HG03066 (cell line): ENCODE measurements at regions not wholly inside any gene's neighbourhood (a gene's known extent, or its start where the extent isn't known, plus 50 kb on each side); places are given as distances from the start of the nearest gene placed in this dataset.

Source experiments
- ATAC-seq: cut with Tn5 transposase; IDR thresholded peaks from one replicate; pipeline ENCODE4 v1.9.1; 2021; ENCODE audit warnings: low read depth; ENCODE audit not compliant: unreplicated experiment

DNA sequence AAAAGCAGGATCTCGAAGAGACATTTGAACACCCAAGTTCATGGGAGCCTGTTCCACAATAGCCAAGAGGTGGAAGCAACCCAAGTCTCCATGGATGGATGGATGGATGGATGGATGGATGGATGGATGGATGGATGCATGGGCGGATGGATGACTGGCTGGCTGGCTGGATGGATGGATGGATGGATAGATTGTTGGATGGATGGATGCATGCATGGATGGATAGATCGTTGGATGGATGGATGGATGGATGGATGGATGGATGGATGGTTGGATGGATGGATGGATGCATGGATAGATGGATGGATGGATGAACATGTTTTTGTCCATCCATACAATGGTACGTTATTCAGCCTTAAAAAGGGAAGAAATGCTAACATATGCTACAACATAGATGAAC lies 603.4 kb downstream of the BRD1 start:
- no peak for ATAC-seq

- ATAC-seq, result no peak
Observed at GRCh38 chr22:49218142-49218541, 609.5 kb downstream of the BRD1 start.

GRCh38 chr22:49216579-49216978 lies 611.1 kb downstream of the BRD1 start:
- ATAC-seq, result no peak

- ATAC-seq, result no peak
Observed at GRCh38 chr22:49215840-49216239, 611.8 kb downstream of the BRD1 start.

DNA sequence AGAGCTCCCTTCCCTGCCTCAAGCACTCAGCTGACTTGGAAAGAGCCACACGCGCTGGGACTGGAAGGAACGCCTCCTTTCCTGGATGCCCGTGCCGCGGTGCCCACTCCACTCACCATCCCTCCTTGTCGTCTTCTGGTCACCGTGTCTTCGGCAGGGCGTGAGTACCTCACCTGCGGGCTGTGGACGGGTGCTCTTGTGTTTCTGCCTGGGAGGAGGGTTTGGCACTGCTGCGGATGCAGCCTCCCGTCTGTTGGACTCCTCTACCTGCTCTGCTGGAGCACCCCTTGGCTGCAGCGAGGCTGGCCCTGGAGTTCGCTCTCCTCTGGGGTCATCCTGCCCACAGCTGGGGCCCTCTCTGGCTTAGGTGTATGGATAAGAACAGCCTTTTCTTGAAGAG lies 612.7 kb downstream of the BRD1 start:
- no peak for ATAC-seq

DNA sequence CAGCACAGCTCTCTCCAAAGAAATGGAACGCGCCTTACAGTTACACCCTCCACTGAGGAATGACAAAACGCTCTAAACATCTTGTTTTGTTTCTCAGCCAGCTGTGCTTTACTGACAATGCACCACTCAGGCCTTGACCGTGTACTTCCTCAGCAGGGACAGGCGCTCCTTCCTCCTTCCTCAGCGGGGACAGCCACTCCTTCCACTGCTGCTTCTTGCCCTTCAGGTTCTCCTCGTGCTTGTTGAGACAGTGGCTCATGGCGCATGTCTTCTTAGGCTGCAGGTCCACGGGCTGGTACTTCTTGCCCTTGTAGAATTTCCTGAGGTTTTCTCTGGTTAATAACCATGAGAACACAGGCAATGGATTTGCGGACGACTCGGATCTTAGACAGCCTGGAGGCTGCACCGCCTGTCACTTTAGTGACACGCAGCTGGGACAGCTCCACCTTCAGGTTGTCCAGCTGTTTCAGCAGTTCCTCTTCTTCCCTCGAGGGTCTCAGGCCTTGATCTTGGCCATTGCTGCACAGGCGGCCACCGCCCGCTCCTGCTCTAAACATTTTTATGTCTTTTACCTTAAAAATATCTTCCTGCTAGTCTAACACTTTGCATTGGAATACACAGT lies 613.8 kb downstream of the BRD1 start:
- no peak for ATAC-seq

DNA sequence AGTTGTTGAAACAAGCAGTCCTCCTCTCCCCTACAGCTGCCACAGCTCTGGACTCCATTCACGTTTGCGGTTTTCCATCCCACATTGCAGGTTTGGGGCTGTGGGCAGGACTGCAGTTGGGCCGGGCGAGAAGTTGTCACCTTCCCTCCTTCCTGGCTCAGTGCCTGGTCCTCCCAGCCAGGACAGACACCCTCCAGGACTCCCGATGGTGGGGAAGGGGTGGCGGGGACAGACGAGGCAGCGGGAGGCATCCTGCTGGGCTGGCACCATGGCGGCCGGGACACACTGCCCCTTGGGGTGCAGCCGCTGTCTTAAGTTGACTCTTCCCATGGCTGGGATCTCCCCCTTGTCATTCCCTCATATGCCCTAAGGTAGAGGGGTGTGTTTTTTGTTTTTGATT lies 615.2 kb downstream of the BRD1 start:
- no peak for ATAC-seq

DNA sequence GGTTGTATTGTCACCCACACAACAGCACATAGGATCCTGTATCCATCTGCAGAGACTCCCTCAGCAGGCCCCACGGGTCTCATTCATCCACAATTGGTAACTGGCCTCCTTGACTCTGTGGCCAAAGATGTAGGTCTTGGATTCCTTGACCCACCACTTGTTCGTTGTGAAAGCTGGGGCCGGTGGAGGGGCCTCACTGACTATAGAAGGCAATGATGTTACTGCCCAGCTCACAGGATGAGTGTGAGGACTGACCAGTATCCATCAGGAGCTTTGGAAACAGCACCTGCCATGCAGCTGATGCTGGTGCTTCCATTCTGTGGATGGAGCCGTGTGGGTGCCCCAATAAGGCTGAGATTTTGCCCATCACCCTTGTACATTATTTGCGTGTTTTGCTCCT lies 615.7 kb downstream of the BRD1 start:
- no peak for ATAC-seq

DNA sequence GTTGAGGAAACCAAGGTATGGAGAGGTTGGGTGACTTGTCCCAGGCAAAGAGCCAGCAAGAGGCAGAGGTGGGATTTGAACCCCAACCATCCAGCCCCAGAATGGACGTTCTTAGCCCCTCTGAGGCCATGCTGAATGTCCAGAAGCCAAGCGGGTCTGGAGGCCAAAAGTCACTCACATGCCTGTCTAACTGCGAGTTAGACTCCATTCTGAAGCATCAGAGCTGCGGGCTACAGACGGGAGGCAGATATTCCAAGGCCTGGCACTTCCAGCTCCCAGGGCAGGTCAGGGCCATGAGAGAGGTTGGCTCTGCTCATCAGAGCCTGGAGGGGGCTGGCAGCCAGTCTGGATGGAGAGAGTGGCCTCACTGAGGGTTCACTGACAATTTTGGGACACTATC lies 616.5 kb downstream of the BRD1 start:
- ATAC-seq, result no peak

DNA sequence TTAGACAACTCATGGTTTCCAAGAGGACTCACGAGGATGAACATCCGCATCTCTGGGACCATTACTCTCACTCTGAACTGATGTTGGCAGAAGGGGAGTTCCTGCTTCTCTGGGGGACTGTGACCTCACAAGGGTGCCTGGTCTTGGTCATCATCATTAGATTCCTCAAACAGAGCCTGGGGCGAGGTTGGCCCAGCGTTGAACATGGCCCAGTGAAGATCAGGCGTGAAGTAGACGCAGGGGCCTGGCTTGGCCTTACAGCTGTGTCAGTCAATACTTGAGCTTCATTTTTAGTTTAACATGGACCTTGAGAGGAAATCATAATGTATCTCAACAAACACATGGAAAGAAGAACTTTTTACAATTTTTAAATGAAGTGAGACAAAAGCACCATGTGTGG lies 617.1 kb downstream of the BRD1 start:
- no peak for ATAC-seq

GRCh38 chr22:49209452-49210195 lies 618.0 kb downstream of the BRD1 start:
- no peak for ATAC-seq

DNA sequence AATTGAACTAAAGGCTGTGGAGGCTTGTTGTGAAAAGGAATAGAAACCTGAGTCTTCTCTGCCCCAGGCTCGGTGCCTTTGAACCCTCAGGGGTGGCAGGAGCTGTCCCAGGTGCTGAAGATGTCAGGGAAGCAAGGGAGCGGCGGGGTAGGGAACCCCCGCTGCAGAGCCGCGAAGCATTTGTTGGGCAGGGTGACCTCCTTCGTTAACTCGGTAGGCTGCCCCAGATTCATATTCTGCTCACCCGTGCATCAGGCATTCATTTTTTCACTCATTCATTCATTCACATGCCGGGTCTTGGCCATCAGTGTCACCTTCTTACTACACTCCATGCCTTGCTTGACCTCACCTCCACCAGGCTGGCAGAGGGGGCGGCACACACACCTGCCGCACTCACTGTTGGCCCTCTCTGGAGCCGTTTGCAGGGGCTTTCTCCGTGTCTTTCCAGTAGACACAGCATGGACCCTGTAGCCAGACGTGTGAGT lies 618.9 kb downstream of the BRD1 start:
- no peak for ATAC-seq

DNA sequence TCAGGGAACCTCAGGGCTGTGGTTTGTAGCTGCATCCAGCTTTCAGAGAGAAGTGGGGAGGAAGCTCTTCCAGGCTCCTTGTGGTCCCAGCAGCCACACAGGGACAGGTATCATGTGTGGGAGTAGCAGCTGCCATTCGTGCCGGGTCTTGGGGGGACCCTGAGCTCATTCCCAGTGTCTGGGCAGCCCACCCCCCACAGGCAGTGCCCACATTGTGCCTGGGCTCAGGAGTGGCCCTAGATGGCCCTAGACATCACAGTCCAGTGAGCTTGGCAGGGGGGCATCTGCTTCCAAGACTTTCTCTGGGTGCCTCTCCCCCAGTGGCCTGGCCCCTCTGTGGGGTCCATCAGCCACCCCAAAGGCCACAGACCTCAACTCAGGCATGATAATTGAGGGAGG lies 619.7 kb downstream of the BRD1 start:
- no peak for ATAC-seq

DNA sequence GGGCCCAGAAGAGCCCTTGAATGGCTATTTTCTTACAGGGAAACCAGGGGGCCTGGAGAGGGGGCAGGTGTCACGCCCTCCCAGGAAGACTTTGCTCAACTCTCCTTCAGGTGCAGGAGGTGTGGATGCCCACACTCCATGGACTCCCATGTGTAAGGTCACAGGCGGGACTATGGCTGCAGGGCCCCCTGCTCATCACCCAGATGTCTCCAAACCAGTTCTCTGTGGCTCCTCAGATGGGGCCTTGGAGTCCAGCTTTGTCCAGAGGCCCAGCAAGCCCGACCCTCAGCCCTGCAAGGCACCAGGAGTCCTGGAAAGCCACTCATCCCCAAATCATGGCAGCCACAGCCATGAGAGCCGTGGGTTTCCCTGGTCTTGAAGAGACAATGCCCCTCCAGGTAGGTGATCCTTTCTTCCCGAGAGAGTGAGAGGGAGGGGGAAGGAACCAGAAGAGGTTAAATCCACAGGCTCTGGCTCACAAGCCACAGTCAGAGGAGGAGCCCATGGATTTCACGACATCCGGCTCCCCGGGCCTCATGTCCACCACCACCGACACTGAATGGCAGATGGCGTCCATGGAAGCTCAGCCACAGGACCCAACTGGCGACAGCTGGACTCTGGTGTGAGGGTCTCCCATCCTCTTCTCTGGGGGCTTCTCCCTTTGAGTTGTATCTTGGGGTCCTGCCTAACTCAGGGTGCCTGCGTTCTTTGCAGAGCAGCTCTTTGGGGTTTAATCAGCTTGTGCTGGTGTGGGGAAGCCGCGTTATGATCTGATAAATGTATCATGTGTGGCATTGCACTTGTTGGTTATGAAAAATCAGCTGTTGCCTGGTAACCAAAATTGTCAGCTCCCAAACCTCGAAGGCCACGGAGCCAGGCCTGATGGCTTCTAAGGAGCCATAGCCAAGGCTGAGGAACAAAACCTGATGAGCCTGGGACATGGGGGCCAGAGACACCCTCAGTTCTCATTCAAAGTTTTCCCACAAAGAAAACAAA lies 620.4 kb downstream of the BRD1 start:
- no peak for ATAC-seq

GRCh38 chr22:49206281-49206680 lies 621.4 kb downstream of the BRD1 start:
- no peak for ATAC-seq

DNA sequence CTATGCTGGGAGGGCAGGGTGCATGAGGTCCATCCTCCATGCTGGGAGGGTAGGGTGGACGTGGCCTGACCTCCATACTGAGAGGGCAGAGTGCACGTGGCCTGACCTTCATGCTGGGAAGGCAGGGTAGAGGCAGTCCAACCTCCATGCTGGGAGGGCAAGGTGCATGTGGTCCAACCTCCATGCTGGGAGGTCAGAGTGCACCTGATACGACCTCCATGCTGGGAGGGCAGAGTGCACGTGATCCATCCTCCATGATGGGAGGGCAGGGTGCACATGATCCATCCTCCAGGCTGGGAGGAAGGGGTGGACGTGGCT lies 622.2 kb downstream of the BRD1 start:
- no peak for ATAC-seq

DNA sequence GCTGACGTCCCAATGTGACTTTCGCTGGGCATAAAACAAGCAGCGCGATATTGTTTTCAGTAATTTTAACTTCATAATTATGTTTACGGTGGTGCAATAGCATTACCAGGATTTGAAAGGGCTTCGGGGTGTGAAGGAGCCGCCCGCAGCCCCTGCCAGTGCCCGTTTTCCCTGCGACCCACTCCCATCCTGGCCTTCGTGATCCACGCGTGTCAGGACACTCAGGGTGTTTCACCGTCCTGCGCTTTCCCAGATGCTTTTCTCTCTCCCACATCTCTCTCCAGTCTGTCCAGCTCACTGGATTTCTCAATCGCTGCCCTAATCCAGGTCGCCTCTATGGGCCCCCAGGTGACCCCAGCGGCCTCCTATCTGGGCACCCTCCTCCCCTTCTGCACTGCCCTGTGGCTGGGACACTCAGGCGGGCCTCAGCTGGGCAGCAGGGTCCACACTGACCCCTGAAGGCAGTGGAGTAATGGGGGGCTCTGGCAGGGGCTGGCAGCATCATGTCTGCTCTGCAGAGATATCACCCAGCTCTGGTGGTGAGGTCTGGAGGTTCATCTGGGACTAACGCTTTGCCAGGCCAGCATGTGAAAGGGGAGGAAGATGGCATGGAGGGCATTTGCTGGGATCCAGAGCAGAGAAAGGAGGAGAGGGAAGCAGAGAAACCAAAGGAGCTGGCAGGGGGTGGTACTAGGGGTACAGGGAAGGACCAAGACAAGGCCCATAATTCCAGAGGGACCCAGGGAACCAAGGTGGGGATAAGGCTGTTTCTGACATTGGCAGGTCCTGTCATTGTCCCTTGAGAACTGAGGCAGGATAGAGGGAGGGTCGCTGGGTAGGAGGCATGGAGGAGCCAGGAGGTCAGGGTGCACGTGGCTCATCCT lies 622.8 kb downstream of the BRD1 start:
- ATAC-seq, result no peak

DNA sequence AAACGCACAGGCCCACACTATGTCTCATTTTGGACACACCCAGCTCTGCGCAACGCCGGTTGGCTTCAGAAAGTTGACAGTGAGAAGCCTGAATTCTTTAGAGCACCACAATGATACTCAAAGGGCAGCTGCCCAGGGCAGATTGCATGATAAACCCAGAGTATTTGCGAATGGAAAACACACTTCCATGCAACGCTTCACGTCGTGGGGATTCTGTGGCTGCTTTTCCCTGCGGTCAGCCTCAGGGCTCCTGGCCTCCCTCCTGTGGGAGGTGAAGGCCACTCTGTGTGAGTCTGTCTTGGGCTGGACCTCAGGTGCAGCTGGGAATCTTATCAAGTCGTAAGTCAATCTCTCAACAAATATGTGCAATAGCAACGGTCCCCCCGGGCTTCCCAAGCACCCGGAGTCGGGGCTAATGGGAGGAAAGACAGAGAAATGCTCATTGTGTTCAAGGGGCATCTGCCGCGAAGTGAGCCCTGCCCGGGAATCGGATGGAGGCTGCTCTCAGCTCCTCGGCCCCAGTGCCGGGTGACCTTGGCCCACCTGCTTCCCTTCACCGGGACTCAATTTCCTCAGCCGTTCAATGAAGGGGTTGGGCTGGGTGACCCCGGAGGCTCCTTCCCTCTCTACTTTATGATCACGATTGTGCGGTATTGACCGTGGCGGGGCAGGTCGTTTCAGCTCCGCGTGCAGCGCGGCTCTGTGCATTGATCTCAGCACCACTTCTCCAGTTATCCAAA lies 623.6 kb downstream of the BRD1 start:
- ATAC-seq, result no peak

DNA sequence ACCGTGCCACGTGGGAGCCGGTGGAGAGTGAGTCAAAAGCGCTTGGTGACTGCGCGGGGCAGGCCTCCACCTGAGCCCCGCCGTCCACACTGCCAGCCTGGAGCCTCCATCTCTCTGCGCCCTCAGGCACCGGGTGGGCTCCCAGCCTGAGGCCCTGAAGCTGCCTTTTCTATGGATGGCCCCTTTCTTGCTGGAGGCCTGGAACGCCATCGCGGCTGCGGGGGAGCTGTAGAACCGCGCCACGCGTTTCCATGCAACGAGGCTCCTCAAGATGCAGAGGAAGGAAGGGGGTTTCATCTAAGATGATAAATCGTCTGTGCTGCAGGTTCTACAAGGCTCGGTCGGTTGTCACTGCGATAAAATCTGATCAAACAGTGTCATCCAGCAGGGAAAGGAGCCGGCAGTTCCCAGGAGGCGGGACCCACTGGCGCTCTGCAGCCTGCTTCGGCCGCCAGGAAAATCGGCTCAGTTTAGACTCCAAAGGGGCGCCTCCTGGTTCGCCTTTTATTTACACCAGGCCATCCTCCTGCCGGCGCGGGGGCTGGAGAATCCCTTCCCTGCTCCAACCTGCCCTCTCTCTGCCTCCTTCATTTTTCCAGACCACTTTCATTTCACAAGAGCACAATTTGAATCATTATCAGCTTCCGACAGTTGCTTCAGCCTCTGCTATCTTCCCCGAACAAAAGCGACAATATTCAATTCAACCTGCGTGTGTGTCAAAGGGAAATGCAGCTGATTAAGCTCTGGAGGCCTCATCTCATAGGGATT lies 624.4 kb downstream of the BRD1 start:
- ATAC-seq, result no peak
